GM18517 (cell line): ENCODE measurements at regions not wholly inside any gene's neighbourhood (a gene's known extent, or its start where the extent isn't known, plus 50 kb on each side); places are given as distances from the start of the nearest gene placed in this dataset.

Experiments
- ATAC-seq: cut with Tn5 transposase; IDR thresholded peaks from one replicate; pipeline ENCODE4 v1.9.1; 2021; ENCODE audit warnings: mild to moderate bottlenecking, moderate library complexity; ENCODE audit not compliant: unreplicated experiment

GRCh38 chr22:48564995-48565394 lies 1262.7 kb downstream of the BRD1 start:
- ATAC-seq: no peak

DNA sequence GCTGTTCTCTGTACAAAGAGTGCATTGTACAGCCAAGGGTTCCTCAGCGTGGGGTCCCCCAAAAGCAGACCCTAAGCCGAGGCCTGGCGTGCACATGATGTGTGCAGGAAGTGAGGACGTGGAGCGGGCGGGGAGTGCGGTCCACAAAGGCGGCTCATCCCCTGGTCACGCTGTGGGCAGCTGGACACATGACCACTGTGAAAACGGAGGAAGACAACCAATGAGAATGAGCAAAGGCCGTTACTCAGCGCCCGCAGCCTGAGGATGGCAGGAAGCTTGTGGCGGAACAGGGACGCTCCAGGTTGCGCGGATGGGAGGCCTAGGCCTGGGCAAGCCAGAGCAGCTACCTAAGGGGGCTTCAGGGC lies 1263.7 kb downstream of the BRD1 start:
- no peak for ATAC-seq

DNA sequence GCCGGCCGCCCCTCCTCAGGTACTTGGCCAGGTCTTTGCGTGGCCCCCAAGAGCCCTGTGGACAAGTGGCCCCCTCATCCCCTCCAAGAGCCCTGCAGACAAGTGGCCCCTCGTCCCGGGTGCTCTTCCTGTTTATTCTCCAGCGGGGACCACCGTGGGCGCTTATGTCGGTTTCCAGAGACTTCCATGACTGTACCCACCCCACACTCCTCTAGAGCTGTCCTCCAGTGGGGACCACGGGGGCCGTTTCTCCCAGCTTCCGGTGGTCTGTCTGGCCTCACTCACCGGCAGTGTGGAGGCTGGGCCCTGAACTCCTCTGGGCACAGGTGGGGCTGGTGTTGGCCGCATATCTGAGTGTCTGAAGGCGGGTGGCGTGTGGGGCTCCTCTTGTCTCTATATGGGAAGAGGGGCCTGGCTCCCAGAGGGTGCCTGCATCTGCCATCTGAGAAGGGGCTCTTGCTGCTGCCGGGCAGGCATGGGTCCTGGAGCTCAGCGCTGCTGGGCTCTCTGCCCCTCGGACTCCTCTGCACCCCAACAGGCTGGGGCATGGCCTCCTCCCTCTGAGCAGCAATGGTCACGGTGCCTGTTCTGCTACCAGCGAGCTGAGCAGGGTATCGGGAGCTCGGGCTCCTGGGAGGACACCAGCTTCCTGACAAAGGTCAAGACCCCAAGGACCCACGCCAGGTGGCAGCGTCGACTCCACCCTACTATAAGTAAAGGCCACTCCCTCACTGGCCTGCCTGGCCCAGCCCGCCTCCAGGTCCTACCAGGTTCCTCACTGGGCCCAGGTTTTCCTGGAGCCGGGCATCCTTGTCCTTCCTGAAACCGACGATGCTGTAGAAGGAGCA lies 1264.3 kb downstream of the BRD1 start:
- ATAC-seq: no peak

- no peak for ATAC-seq
Observed at GRCh38 chr22:48561676-48562075, 1266.0 kb downstream of the BRD1 start.

DNA sequence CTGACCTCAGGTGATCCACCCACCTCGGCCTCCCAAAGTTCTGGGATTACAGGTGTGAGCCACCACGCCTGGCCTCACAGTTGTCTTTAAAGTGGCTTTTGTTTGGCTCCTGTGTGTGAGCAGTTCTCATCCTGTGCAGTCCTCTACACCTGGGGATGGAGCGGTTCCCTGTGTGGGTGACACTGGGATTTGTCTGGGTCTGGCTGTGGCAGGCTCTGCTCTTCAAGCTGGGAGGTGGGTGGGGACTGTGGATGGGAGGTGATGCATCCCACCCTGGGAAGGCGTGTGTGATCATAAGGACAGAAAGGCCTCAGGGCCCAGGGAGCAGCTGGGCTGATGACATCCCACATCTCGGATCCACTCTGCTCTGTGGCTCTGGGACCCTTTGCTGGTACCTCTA lies 1266.8 kb downstream of the BRD1 start:
- no peak for ATAC-seq

- ATAC-seq: no peak
Observed at GRCh38 chr22:48560389-48560751, 1267.3 kb downstream of the BRD1 start.

- no peak for ATAC-seq
Observed at GRCh38 chr22:48559647-48560388, 1267.9 kb downstream of the BRD1 start.

DNA sequence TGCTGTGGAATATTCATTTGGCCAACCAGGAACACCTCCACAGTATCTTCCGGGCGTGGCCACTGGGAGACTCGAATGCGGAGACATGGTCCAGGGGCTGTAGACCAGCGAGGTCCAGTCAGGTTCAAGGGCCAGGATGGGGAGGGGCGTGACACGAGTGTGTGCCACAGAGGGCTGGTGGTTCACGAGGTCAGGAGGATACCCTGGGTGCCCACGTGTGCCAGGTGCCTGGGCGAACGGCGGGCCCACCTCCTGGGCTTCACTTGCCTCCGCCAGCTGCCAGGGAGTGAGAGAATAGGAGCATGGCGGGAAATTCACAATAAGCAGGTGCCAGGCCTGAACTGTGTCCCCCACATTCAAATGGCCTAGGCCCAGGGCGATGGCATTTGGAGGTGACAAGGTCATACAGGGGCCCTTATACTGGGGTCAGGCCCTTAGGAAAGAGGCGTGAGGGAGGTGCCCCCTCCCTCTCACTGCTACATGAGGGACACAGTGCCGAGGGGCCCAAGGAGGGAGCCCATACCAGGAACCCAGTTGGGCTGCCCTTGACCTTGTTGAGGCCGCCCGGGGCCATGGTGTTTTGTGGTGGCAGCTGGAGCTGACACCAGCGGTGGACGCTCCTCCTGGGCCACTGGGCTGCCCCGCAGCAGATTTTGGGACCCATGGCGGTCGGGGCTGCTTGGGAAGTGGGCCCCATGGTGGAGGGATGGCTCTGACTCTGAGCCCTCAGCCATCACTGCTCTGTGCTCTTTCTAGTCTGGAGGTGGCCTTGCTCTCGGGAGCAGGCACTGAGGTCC lies 1268.9 kb downstream of the BRD1 start:
- ATAC-seq: no peak

DNA sequence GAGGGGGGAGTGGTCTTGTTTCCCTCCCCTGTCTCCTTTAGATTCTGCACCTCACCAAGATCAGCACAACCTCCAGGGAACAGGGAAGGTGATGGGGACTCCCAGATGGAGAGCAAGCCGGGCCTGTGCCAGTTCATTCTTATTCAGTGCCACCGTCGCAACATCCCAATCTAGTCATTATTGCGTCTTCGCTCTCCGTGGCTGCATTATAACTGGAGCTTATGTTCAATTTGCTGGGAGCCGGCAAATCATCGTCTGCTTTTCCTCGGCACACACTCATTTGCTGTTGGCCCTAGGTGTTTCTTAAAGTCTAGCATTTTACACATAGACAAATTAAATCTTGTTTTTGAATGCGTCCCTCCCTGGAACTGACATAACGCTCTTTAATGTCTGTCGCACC lies 1269.7 kb downstream of the BRD1 start:
- no peak for ATAC-seq

- no peak for ATAC-seq
Observed at GRCh38 chr22:48557473-48557872, 1270.2 kb downstream of the BRD1 start.

DNA sequence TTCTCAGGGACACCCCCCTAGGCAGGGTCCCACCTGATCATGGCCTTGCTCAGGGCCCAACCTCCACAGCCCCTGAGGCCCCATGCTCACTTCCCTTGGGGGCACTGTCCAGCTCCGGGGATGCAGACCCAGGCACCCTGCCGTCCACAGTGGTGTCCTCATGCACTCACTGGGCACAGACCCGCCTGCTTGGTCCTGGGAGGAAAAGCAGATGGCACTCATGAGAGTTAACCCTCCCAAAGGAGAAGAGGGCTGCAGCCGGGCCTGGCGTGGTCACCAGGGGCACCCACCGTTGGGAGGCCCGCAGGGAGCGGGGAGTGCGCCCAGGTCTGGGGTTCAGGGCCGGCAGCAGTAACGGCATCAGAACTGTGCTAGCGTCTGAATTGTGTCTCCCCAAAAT lies 1270.9 kb downstream of the BRD1 start:
- ATAC-seq: no peak

- no peak for ATAC-seq
Observed at GRCh38 chr22:48556222-48556621, 1271.5 kb downstream of the BRD1 start.

GRCh38 chr22:48555606-48556005 lies 1272.1 kb downstream of the BRD1 start:
- ATAC-seq: no peak

DNA sequence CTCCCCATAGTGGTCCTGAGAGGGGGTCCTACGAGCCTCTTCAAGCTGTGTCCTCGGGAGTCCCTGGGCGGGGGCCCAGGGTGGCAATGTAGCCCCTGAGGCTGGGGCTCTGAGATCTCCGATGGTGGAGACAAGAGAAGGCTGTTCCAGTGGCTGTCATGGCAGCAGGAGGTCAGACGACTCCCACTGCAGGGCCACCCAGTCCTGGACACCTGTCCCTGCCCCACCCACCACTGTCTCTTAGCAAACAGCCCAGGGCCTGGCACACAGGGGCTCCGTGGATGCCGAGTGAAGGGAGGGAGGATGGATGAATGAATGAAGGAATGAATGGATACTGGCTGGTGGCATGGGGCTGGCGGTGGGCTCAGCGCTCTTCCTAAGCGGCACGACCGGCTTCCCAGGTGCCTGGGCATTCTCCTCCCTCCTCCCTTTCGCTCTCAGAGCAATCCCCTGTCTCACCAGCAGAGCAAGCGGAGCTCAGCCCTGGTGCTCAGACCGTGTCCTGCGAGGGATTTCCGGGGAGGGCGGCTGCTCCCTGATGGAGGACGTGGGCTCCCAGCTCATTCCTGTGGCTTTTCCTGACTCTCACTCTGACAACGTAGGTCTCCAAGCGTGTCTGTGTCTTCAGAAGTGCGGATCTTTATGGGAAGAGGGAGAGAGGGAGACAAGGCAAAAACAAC lies 1272.6 kb downstream of the BRD1 start:
- no peak for ATAC-seq

GRCh38 chr22:48553694-48554308 lies 1273.9 kb downstream of the BRD1 start:
- ATAC-seq: no peak

- no peak for ATAC-seq
Observed at GRCh38 chr22:48553119-48553518, 1274.6 kb downstream of the BRD1 start.

DNA sequence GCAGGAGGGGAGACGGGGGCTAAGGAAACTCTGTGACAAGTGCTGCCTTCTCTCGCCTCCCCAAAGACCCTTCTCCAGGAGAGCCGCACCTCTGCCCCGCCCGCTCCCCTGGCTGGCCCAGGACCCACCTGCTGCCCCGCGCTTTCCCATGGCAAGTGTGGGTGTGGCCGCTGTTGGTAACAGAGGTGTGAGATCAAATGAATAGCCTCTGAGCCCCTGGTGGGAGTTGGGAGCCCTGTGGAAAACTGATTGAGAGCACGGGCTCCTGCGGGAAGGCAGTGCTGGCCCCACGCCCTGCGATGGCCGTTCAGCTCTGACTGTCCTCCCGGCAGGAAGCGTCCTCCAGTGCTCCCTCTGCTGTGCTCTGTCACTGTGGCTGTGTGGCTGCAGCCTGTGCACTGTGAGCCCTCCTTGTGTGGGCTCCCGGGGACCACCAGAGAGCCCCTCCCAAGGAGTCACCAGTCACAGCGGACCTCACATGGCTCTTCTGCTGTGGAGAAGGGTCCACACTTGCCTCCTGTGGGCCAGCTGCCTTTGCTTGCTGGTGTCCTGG lies 1275.9 kb downstream of the BRD1 start:
- no peak for ATAC-seq

DNA sequence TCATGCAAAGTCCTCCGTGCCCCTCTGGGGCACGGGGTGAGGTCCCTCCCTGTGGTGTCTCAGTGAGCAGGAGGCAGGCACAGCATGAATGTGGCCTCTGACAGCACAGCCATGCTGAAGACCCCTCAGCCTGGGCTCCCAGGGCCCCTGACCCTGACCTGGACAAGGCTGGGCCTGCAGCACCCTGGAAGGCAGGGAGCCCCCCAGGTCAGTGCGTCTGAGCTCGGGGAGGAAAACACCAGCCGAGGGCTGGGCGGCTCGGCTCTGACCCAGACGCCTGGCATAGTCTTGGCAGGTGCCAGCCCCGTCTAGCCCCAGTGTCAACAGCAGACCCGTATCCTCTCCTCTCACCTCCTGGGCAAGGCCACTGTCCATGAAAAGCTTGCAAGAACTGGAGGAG lies 1276.6 kb downstream of the BRD1 start:
- ATAC-seq: no peak

DNA sequence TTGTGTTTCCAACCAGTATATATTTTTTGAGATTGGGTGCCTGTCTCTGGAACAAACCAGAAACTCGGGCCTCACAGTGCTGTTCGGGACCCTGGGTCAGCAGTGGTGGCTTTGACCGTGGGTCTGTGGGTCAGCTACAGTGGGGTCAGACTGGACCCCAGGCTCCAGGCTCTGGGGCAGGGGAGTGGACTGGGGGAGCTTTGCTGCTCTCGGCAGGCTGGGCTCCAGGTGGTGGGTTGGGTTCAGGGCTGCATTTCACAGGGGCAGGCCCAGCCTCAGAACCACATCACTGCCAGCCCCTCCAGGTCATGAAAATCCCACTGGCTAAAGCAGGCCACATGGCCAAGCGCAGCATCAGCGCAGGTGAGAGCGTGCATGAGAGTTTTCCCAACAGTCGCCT lies 1279.3 kb downstream of the BRD1 start:
- no peak for ATAC-seq

DNA sequence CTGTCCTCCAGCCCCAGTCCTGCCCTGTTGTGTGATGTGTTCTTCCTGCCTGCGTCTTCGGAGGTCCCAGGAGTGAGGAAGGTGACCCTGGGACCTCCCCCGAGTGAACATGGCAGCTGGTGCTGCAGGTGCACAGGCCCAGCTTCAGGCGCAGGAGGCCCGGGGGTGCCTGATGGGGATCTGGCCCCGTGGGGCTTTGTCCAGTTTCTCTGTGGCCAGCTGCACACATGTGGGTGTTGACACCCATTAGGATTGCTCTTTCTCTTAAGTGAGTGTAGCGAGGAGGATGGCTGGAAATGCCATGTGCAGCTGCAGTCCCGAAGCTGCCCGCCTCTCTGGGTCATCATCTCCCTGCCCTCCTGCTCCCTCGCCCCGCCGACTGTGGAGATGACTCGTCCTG lies 1279.7 kb downstream of the BRD1 start:
- ATAC-seq: no peak
